Calu3 (cell line): ENCODE measurements at regions not wholly inside any gene's neighbourhood (a gene's known extent, or its start where the extent isn't known, plus 50 kb on each side); places are given as distances from the start of the nearest gene placed in this dataset.

Source experiments
- BruUV-seq: library from RNA; stranded (reverse); fragments of 400-500 nt; replicated peaks from 2 replicates; lab custom pipeline; 2021; lab: Mats Ljungman, UMichigan
- CTCF ChIA-PET: fragments of 300-600 bp; sonication (Branson Sonifier 250); formaldehyde crosslinking; loops from one replicate; lab custom pipeline; 2022; ENCODE audit warnings: antibody characterized with exemption; lab: Charles Lee
- DNase-seq: peaks from one replicate; pipeline ENCODE4 v3.0.0; 2022
- H3K27ac Mint-ChIP-seq: one replicate; pipeline ENCODE4 v1.8.0; 2022; ENCODE audit warnings: mixed read lengths; ENCODE audit not compliant: unreplicated experiment
- H3K27me3 Mint-ChIP-seq: one replicate; pipeline ENCODE4 v1.8.0; 2022; ENCODE audit warnings: mixed read lengths; ENCODE audit not compliant: unreplicated experiment
- H3K36me3 Mint-ChIP-seq: one replicate; pipeline ENCODE4 v1.8.0; 2022; ENCODE audit warnings: mild to moderate bottlenecking, moderate library complexity, mixed read lengths; ENCODE audit not compliant: insufficient read depth, unreplicated experiment
- H3K4me1 Mint-ChIP-seq: one replicate; pipeline ENCODE4 v1.8.0; 2022; ENCODE audit warnings: mild to moderate bottlenecking, low read depth, mixed read lengths; ENCODE audit not compliant: unreplicated experiment
- H3K4me3 Mint-ChIP-seq: one replicate; pipeline ENCODE4 v1.8.0; 2022; ENCODE audit warnings: mild to moderate bottlenecking, low read depth, moderate library complexity, mixed read lengths; ENCODE audit not compliant: unreplicated experiment
- H3K9me3 Mint-ChIP-seq: one replicate; pipeline ENCODE4 v1.8.0; 2022; ENCODE audit warnings: low read depth, mixed read lengths; ENCODE audit not compliant: unreplicated experiment
- intact Hi-C: fragments of 100-400 bp; cut with micrococcal nuclease; formaldehyde crosslinking; loops from one replicate; pipeline ENCODE4 v1.10.0; 2022; ENCODE audit not compliant: unreplicated experiment
- TF ChIP-seq, protein P1 (sequence below): fragments of 200-600 bp; IDR thresholded peaks from one replicate; pipeline ENCODE4 v1.8.0; 2022; ENCODE audit warnings: antibody characterized with exemption; ENCODE audit not compliant: unreplicated experiment

DNA sequence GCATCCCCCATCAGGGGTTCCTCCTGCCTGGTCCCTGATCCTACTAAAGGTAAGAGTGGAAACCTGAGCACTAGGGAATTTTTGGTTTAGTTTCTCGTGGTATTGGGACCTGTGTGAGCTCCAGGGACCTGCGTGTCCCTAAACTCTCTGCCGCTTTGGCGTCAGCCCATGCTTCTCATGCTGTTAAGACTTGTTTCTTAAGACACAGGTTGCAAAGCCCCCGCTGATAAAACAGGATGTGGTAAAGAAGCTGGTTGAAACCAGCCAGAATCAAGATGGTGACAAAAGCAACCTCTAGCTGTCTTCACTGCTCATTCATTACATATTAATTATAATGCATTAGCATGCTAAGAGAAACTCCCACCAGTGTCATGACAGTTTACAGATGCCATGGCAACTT, 64.6 kb downstream of the LYZL4 start:
- H3K36me3 Mint-ChIP-seq = no peaks in the 10 kb centered on the region
- BruUV-seq = no TSS peak
- intact Hi-C loops = no loop called here
- H3K27me3 Mint-ChIP-seq = peaks cover 83% of the 10 kb centered on the region
- CTCF ChIA-PET = no interaction called here
- DNase-seq = no peak
- no peak overlapping the region for H3K4me3 Mint-ChIP-seq
- H3K9me3 Mint-ChIP-seq = no peaks in the 10 kb centered on the region
- H3K4me1 Mint-ChIP-seq = no peaks in the 10 kb centered on the region
- TF ChIP-seq, protein P1, sequence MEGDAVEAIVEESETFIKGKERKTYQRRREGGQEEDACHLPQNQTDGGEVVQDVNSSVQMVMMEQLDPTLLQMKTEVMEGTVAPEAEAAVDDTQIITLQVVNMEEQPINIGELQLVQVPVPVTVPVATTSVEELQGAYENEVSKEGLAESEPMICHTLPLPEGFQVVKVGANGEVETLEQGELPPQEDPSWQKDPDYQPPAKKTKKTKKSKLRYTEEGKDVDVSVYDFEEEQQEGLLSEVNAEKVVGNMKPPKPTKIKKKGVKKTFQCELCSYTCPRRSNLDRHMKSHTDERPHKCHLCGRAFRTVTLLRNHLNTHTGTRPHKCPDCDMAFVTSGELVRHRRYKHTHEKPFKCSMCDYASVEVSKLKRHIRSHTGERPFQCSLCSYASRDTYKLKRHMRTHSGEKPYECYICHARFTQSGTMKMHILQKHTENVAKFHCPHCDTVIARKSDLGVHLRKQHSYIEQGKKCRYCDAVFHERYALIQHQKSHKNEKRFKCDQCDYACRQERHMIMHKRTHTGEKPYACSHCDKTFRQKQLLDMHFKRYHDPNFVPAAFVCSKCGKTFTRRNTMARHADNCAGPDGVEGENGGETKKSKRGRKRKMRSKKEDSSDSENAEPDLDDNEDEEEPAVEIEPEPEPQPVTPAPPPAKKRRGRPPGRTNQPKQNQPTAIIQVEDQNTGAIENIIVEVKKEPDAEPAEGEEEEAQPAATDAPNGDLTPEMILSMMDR = no peak
- no peak overlapping the region for H3K27ac Mint-ChIP-seq

DNA sequence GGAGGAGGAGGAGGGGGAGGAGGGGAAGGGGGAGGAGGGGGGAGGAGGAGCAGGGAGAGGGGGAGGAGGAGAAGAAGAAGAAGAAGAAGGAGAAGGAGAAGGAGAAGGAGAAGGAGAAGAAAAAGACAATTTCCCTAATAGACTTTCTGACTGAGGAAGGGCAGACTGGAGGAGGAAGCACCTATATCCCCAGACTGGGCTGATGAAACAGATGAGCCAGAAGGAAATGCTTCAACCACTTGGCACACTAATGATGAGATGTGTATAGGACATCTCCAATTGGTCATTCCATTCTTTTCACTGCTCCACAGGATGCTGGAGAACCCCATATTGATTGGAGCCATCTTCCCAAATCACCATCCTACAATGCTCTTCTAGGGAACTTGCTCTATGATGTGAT, 69.9 kb downstream of the LYZL4 start:
- Mint-ChIP-seq H3K27ac (no peak overlapping the region), H3K36me3 (no peaks in the 10 kb centered on the region), H3K27me3 (peaks cover 70% of the 10 kb centered on the region), H3K9me3 (no peaks in the 10 kb centered on the region), H3K4me3 (no peak overlapping the region), H3K4me1 (no peaks in the 10 kb centered on the region)
- no TSS peak for BruUV-seq
- CTCF ChIA-PET = no interaction called here
- intact Hi-C loops = no loop called here
- no peak for DNase-seq
- TF ChIP-seq, protein P1 = no peak

DNA sequence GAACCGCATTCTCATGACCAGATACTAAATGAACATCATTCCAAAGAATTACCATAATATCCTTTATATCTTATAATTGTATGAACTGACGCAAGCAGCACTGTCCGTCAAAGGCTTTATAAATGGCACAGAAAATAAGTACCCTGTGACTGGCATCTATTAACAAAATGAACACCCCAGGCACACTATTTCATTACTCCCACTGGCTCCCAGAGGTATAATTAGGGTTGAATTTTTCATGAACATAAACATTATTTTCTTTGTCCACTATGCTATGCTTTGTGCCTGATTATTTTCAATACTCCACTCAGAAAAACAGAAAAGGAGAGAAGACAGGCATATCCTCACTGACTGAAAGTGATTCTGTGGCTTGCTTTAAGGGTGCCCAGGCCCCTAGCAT, 71.1 kb downstream of the LYZL4 start:
- Mint-ChIP-seq H3K4me1 (no peaks in the 10 kb centered on the region), H3K4me3 (no peak overlapping the region), H3K9me3 (no peaks in the 10 kb centered on the region), H3K27ac (no peak overlapping the region), H3K27me3 (peaks cover 60% of the 10 kb centered on the region), H3K36me3 (no peaks in the 10 kb centered on the region)
- CTCF ChIA-PET = no interaction called here
- DNase-seq = no peak
- intact Hi-C loops = no loop called here
- no TSS peak for BruUV-seq
- TF ChIP-seq, protein P1 = no peak

DNA sequence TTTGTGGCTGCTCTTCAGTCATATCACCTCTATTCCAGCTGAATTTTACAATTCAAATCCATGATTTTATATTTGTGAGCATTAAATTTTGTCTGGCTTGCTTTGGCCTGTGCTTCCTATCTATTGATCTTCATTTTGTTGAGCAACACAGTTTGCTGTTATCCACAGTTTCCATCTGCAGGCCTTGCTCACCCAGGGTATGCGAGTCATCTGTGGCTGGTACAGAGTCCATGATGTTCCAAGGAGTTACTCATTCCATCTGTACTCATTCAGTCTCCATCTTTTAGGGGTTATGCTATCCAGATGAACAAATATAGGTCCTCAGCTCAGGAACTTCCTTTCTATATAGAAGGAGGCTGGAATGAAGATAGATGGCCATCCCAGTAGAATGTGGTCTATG, 70.1 kb upstream of the CCK start:
- Mint-ChIP-seq H3K27ac (no peak overlapping the region), H3K4me1 (no peaks in the 10 kb centered on the region), H3K36me3 (no peaks in the 10 kb centered on the region), H3K27me3 (peaks cover 46% of the 10 kb centered on the region), H3K4me3 (no peak overlapping the region), H3K9me3 (no peaks in the 10 kb centered on the region)
- no peak for DNase-seq
- TF ChIP-seq, protein P1 = no peak
- CTCF ChIA-PET = no interaction called here
- BruUV-seq = no TSS peak
- intact Hi-C loops = no loop called here

DNA sequence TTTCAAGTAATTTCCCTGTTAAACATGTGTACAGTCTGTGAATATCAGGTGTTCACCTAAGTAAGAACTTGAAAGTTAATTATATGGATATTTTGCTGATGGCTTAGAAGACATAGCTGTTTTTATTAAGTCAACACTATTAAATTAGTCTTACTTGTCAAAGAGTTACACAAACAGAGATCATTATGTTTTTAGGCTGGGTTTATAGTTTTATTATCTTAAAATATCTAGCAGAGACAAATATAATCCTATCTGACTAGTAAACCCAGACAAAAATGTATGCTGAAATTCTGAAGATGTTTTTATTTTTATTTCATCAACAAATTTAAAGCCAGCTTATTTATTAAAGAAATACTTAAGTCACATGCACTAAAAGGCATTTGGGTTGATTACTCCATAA, 51.2 kb upstream of the CCK start:
- Mint-ChIP-seq H3K9me3 (peaks cover 3% of the 10 kb centered on the region), H3K4me1 (no peaks in the 10 kb centered on the region), H3K27me3 (peaks cover 23% of the 10 kb centered on the region), H3K27ac (no peak overlapping the region), H3K36me3 (no peaks in the 10 kb centered on the region), H3K4me3 (no peak overlapping the region)
- intact Hi-C loops = no loop called here
- BruUV-seq = no TSS peak
- DNase-seq = no peak
- CTCF ChIA-PET = interaction anchor here (1.2 kb wide), 1 partner anchor 16 kb away, joined by 3 read pairs; no protein-coding TSS in a partner anchor
- TF ChIP-seq, protein P1 = no peak
